ENCODE measurements at regions not wholly inside any gene's neighbourhood (a gene's known extent, or its start where the extent isn't known, plus 50 kb on each side); places are given as distances from the start of the nearest gene placed in this dataset.

DNA sequence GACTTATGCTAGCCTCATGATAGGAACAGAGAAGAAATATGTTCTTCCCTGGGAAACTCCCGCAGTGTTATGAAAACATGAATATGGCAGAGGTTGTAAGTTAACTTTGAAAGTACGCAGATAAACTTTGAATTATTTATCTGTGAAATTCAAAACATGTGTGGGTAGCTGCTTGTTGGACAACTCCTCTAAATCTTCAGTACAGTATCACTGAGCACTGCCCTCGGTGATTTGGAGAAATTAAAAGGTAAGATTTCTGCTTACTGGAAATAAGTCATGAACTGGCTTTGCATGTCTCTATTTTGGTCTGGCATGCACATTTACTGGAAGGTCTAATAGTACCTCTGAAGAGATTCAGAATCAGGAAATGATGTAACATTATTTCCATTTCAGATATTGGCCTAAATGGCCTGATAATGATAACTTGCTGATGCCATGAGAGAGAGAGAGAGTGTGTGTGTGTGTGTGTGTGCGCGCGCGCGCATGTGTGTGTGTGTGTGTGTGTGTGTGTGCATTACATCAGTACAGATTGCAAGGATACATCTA lies 1441.9 kb upstream of the FLRT2 start:
- TF ChIP-seq, protein P1, sequence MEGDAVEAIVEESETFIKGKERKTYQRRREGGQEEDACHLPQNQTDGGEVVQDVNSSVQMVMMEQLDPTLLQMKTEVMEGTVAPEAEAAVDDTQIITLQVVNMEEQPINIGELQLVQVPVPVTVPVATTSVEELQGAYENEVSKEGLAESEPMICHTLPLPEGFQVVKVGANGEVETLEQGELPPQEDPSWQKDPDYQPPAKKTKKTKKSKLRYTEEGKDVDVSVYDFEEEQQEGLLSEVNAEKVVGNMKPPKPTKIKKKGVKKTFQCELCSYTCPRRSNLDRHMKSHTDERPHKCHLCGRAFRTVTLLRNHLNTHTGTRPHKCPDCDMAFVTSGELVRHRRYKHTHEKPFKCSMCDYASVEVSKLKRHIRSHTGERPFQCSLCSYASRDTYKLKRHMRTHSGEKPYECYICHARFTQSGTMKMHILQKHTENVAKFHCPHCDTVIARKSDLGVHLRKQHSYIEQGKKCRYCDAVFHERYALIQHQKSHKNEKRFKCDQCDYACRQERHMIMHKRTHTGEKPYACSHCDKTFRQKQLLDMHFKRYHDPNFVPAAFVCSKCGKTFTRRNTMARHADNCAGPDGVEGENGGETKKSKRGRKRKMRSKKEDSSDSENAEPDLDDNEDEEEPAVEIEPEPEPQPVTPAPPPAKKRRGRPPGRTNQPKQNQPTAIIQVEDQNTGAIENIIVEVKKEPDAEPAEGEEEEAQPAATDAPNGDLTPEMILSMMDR (IDR thresholded peaks at IDR 0.05; ENCODE audit: borderline replicate concordance, extremely low read depth, low read length, poor library complexity, severe bottlenecking): no peak
- TF ChIP-seq EZH2 (IDR thresholded peaks at IDR 0.05; ENCODE audit: borderline replicate concordance, low read depth, low read length, severe bottlenecking): no peak

Measured in DND-41 (cell line).